GM18907 (cell line): ENCODE measurements at regions not wholly inside any gene's neighbourhood (a gene's known extent, or its start where the extent isn't known, plus 50 kb on each side); places are given as distances from the start of the nearest gene placed in this dataset.

Experiments
- ATAC-seq: cut with Tn5 transposase; IDR thresholded peaks from one replicate; pipeline ENCODE4 v1.9.1; 2021; ENCODE audit warnings: mild to moderate bottlenecking, moderate library complexity; ENCODE audit not compliant: unreplicated experiment

- ATAC-seq = no peak
Measured at GRCh38 chr6:97790926-97791590, 508.0 kb upstream of the MMS22L start.

DNA sequence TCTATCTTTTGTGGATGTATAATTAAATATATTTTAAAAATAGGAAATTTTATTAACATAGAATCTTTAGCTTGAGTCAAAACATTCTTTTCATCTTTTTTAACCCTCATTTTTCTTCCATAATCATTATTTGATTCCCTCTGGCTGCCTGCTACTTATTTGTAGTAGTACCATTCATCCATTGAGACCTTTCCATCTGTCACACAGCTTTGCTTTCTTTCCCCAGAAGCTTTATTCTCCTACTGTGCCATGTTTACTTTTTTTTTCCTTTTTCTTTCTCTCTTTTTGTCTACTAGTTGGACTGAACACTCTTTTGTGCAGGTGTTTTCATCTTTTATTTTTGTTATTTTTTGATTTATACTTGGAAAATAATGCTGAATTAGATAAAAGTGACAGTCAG lies 522.6 kb upstream of the MMS22L start:
- ATAC-seq = no peak

DNA sequence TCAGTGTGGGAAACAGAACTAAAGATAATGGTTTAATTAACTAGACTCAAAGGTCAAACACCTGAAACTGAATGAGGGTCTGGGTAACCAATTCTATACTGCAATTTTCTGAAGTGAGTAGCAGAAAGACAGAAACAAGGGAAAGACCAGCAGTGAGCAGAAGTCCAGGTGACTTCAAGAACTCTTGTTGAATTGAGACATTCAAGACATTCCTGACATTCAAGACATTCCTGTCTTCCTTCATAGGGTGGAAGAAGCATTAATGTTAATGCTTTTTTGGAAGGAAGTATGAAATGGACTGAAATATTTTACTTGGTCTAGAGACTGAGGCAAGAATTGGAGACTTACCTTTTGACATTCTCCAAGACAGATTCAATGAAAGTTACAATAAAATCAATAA lies 529.9 kb upstream of the MMS22L start:
- no peak for ATAC-seq

DNA sequence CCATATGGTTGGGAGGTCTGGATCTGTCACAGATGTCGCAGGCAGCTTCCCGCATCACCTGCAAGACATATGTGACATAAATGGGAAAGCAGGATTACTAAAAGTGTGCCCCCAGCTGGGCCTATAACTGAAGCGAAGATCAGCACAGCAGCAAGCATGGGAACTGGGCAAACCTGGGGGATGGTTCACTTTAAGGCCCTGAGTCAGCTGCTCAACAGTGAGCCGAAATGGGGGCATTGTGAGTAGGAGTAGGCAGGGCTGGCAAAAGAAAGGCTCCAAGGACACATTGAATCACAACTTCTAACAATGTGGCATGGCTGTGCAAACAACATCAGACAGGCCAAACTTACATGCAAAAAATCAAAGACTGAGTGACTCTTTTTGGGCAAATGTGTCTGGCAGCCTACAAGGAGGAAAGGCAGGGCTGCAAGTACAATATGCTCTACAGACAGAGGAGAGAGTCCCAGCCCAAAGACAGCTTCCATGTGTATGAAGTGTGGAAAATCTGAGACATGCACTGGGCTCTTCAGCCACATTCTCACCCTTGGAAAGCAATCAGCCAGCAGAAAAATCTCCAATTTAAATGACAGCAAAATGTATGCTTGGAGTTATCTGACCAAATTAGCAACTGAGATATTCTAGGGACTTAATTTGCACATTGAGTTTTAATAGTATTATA lies 531.0 kb upstream of the MMS22L start:
- no peak for ATAC-seq

GRCh38 chr6:97815301-97815812 lies 532.3 kb upstream of the MMS22L start:
- ATAC-seq = no peak

GRCh38 chr6:97816526-97816925 lies 533.5 kb upstream of the MMS22L start:
- ATAC-seq = no peak

- ATAC-seq = no peak
Measured at GRCh38 chr6:97819710-97820109, 536.7 kb upstream of the MMS22L start.

- no peak for ATAC-seq
Measured at GRCh38 chr6:97820400-97820799, 537.4 kb upstream of the MMS22L start.

GRCh38 chr6:97822632-97823031 lies 539.6 kb upstream of the MMS22L start:
- no peak for ATAC-seq

GRCh38 chr6:97841763-97842162 lies 558.7 kb upstream of the MMS22L start:
- no peak for ATAC-seq

DNA sequence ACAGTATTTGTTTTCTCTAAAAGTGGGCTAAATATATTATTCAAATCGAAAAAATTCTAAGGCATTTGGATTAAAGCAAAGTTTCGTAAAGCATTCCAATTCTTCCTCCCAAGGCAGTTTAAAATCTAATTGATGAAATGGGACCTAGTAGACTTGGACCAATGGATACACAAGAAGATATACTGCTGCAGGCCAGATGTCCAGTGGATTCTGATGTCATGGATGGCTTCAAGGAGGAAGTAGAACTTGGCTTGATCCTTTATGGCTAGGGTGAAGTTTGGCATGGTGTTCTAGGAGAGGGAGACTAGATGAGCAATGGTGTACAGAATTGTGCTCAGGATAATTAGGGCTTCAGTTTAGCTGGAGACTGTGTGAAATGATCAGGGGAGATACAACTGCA lies 559.5 kb upstream of the MMS22L start:
- no peak for ATAC-seq

DNA sequence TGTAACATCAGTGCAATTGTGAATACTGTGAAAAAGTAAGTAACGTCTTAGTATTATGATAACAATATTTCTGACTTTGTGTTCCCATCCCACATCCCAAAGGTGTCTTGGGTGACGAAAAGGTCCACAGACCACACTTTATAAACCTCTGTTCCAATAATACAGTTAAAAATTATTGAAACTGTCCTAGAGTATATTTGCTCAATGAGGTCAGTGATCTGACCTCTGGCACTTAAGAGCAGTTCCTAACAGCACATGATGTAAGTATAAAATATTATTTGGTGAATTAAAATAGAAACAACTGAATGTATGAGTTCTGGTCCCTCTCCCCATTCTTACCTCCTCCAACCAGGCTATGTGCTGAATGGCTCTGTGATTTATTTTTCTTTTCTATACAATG lies 566.4 kb upstream of the MMS22L start:
- no peak for ATAC-seq

GRCh38 chr6:97850458-97851212 lies 567.6 kb upstream of the MMS22L start:
- no peak for ATAC-seq

DNA sequence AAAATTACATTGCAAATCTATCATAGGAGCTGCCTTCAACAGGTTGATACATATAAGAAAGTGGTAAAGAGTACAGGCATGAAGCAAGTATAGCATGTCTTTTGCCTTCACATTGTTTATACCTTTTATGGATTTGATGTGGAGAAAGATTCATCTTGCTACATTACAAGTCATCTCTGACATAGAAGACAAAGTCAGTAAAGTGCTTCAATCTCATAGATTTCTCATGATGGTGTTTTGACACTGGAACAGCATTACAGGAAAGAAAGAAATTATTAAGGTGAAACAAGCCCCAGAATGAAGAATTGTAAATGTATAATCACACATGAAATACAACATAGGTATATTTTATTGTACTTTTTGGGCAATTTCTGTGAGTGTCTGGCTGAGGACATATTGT lies 580.7 kb upstream of the MMS22L start:
- no peak for ATAC-seq

GRCh38 chr6:97864366-97864765 lies 581.4 kb upstream of the MMS22L start:
- ATAC-seq = no peak

DNA sequence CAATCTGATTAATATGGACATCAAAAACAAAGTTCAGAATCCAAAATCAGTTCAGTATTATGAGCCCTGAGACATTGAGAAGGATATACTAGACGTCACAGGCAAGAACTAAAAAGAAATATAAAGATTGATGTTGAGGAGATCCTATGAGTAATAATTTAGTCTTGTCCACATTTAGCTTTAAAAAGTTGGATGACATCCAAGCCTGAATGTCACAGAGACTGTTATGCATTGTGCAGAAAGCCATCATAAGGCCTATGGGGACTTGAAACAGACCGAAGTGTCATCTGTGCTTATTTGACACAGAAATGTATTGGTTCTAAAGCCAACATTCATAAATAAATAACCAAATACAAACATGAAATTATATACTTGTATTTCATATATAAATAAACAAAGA lies 581.8 kb upstream of the MMS22L start:
- ATAC-seq = no peak

GRCh38 chr6:97865612-97866011 lies 582.6 kb upstream of the MMS22L start:
- no peak for ATAC-seq

- no peak for ATAC-seq
Measured at GRCh38 chr6:97866616-97867015, 583.6 kb upstream of the MMS22L start.

- no peak for ATAC-seq
Measured at GRCh38 chr6:97867177-97867576, 584.2 kb upstream of the MMS22L start.

- ATAC-seq = no peak
Measured at GRCh38 chr6:97870273-97870672, 587.3 kb upstream of the MMS22L start.

DNA sequence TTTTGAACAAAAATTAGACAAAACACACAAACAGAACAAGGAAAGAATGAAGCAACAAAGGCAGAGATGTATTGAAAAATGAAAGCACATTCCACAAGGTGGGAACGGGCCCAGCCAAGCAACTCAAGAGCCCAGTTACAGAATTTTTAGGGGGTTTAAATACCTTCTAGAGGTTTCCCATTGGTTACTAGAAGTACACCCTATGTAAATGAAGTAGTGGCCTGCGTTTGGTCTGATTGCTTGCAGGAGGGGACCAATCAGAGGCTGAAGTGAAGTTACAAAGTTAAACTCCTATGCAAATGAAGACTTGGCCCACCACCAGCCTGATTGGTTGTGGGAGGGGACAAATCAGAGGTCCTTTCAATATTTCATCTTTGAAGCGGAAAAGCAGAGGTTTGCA lies 593.7 kb upstream of the MMS22L start:
- ATAC-seq = no peak

GRCh38 chr6:97882755-97883154 lies 599.7 kb upstream of the MMS22L start:
- no peak for ATAC-seq
